Naive thymus-derived CD4-positive, alpha-beta T cell (primary cell): ENCODE measurements at regions not wholly inside any gene's neighbourhood (a gene's known extent, or its start where the extent isn't known, plus 50 kb on each side); places are given as distances from the start of the nearest gene placed in this dataset.

Source experiments
- ATAC-seq: fragments of 150-1000 bp; cut with Tn5 transposase; 2 replicates; pipeline ENCODE4 v1.10.0; 2021; ENCODE audit warnings: mild to moderate bottlenecking, moderate library complexity
- CTCF ChIA-PET: fragments of 350-600 bp; sonication (Branson Sonifier 250); formaldehyde crosslinking; loops from one replicate; lab custom pipeline; 2021; ENCODE audit warnings: antibody characterized with exemption; lab: Charles Lee
- POLR2A ChIA-PET: fragments of 350-600 bp; sonication (Branson Sonifier 250); formaldehyde crosslinking; loops from one replicate; lab custom pipeline; 2021; ENCODE audit warnings: antibody characterized with exemption, inconsistent platforms; lab: Charles Lee
- DNase-seq, 9 donors: peaks; one replicate each; pipeline versions ENCODE4 v3.0.0 to v3.0.0-alpha.2; 2020 to 2022; ENCODE audit warnings: mixed read lengths in 1 of 9
- H3K27ac ChIP-seq: one replicate; pipeline ENCODE4 v1.7.0; 2013; ENCODE audit warnings: mild to moderate bottlenecking, low read depth, low read length, moderate library complexity
- H3K27me3 ChIP-seq, 2 donors: one replicate each; pipeline ENCODE4 v1.7.0; 2013; ENCODE audit warnings: low read length in 2 of 2, mild to moderate bottlenecking in 2 of 2, moderate library complexity in 2 of 2; ENCODE audit not compliant: control insufficient read depth in 2 of 2, insufficient read depth in 2 of 2
- H3K36me3 ChIP-seq, 3 experiments: 1 replicate in 2 of 3; 2 replicates in 1 of 3; pipeline ENCODE4 v1.7.0; 2013; ENCODE audit warnings: low read length in 3 of 3, mild to moderate bottlenecking in 3 of 3, moderate library complexity in 1 of 3; ENCODE audit not compliant: insufficient read depth in 3 of 3, control insufficient read depth in 2 of 3
- H3K4me1 ChIP-seq, 2 donors: one replicate each; pipeline ENCODE4 v1.7.0; 2013; ENCODE audit warnings: low read length in 2 of 2, mild to moderate bottlenecking in 2 of 2, moderate library complexity in 1 of 2; ENCODE audit not compliant: control insufficient read depth in 2 of 2, insufficient read depth in 2 of 2
- H3K4me3 ChIP-seq: 2 replicates; pipeline ENCODE4 v1.7.0; 2013; ENCODE audit warnings: mild to moderate bottlenecking, low read length
- H3K9me3 ChIP-seq, 3 experiments: 1 replicate in 2 of 3; 2 replicates in 1 of 3; pipeline ENCODE4 v1.7.0; 2013; ENCODE audit warnings: low read length in 3 of 3; ENCODE audit not compliant: control insufficient read depth in 2 of 3
- H3K27ac Mint-ChIP-seq, 9 donors: one replicate each; pipeline ENCODE4 v1.8.0; 2020 to 2022; ENCODE audit warnings: mixed read lengths in 9 of 9, mild to moderate bottlenecking in 8 of 9, moderate library complexity in 5 of 9, inconsistent platforms in 2 of 9
- H3K27me3 Mint-ChIP-seq, 5 donors: one replicate each; pipeline ENCODE4 v1.8.0; 2021 to 2022; ENCODE audit warnings: mixed read lengths in 5 of 5, mild to moderate bottlenecking in 1 of 5
- H3K36me3 Mint-ChIP-seq, 5 donors: one replicate each; pipeline ENCODE4 v1.8.0; 2020 to 2022; ENCODE audit warnings: mixed read lengths in 5 of 5, mild to moderate bottlenecking in 3 of 5, inconsistent platforms in 1 of 5
- H3K4me1 Mint-ChIP-seq, 7 donors: one replicate each; pipeline ENCODE4 v1.8.0; 2020 to 2022; ENCODE audit warnings: mixed read lengths in 7 of 7, mild to moderate bottlenecking in 3 of 7, inconsistent platforms in 1 of 7
- H3K4me3 Mint-ChIP-seq, 10 donors: one replicate each; pipeline ENCODE4 v1.8.0; 2020 to 2022; ENCODE audit warnings: mild to moderate bottlenecking in 10 of 10, mixed read lengths in 10 of 10, moderate library complexity in 6 of 10, inconsistent platforms in 2 of 10
- H3K9me3 Mint-ChIP-seq, 11 donors: one replicate each; pipeline ENCODE4 v1.8.0; 2020 to 2022; ENCODE audit warnings: mixed read lengths in 11 of 11, mild to moderate bottlenecking in 4 of 11, inconsistent platforms in 1 of 11, moderate library complexity in 1 of 11
- intact Hi-C, 2 donors: fragments of 100-400 bp; cut with micrococcal nuclease; formaldehyde crosslinking; loops; one replicate each; pipeline ENCODE4 v1.15.1; 2023

GRCh38 chr12:3437986-3438385 is 53.0 kb upstream of the PRMT8 start:
- Mint-ChIP-seq H3K9me3 (no peaks in the 10 kb centered on the region), H3K4me1 (peaks cover 0 to 3% (median 1%) of the 10 kb centered on the region in 7 donors), H3K27me3 (peaks cover 0 to 10% (median 0%) of the 10 kb centered on the region in 5 donors), H3K4me3 (no peak overlapping the region), H3K27ac (no peak overlapping the region), H3K36me3 (no peaks in the 10 kb centered on the region)
- POLR2A ChIA-PET: no interaction called here
- Histone ChIP-seq H3K27me3 (no peaks in the 10 kb centered on the region), H3K36me3 (no peaks in the 10 kb centered on the region), H3K9me3 (no peaks in the 10 kb centered on the region), H3K27ac (no peak overlapping the region), H3K4me1 (no peaks in the 10 kb centered on the region), H3K4me3 (no peak overlapping the region)
- DNase-seq: no peak
- CTCF ChIA-PET: no interaction called here
- no peak for ATAC-seq
- intact Hi-C loops: no loop called here

DNA sequence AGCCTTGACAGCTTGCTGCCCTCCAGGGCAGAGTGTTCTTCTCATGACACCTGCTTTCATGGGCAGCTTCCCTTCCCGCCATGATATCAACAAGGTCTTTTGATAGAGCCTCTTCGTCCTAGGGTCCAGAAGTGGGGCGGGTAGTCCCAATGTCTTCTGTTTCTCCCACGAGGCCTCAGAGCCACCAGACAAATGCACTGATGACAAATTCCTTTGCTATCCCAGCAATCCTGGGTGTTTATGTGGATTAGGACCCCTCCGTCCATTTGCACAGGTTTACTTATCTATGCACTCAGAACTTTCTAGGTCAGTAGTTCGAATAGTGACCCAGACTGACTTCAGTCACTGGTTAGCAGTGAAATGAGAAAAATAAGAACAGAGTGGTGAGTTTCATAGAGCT is 52.6 kb upstream of the PRMT8 start:
- Histone ChIP-seq H3K9me3 (no peaks in the 10 kb centered on the region), H3K27ac (no peak overlapping the region), H3K4me1 (no peaks in the 10 kb centered on the region), H3K4me3 (no peak overlapping the region), H3K27me3 (no peaks in the 10 kb centered on the region), H3K36me3 (no peaks in the 10 kb centered on the region)
- DNase-seq (no peak), ATAC-seq (no peak)
- POLR2A ChIA-PET: no interaction called here
- intact Hi-C loops: no loop called here
- H3K9me3 Mint-ChIP-seq: no peaks in the 10 kb centered on the region
- H3K27ac Mint-ChIP-seq: no peak overlapping the region
- no peaks in the 10 kb centered on the region for H3K4me1 Mint-ChIP-seq
- peaks cover 0 to 10% (median 2%) of the 10 kb centered on the region in 5 donors for H3K27me3 Mint-ChIP-seq
- H3K4me3 Mint-ChIP-seq: no peak overlapping the region
- CTCF ChIA-PET: no interaction called here
- no peaks in the 10 kb centered on the region for H3K36me3 Mint-ChIP-seq
